HG02763 (cell line): ENCODE measurements at regions not wholly inside any gene's neighbourhood (a gene's known extent, or its start where the extent isn't known, plus 50 kb on each side); places are given as distances from the start of the nearest gene placed in this dataset.
A peak's percentile ranks its signal among the peaks of the same experiment; 100 is the strongest.
"Not testable (repeated sequence)": the region's sequence is repeated elsewhere in the genome, so short reads cannot be mapped to it uniquely, and the experiment has no call there.

Experiments used
- ATAC-seq: cut with Tn5 transposase; IDR thresholded peaks from one replicate; pipeline ENCODE4 v1.9.1; 2021; ENCODE audit warnings: mild to moderate bottlenecking, moderate library complexity; ENCODE audit not compliant: unreplicated experiment

- ATAC-seq, result no peak
These were observed 172.4 kb downstream of the EMP1 start for GRCh38 chr12:13368971-13369370.

DNA sequence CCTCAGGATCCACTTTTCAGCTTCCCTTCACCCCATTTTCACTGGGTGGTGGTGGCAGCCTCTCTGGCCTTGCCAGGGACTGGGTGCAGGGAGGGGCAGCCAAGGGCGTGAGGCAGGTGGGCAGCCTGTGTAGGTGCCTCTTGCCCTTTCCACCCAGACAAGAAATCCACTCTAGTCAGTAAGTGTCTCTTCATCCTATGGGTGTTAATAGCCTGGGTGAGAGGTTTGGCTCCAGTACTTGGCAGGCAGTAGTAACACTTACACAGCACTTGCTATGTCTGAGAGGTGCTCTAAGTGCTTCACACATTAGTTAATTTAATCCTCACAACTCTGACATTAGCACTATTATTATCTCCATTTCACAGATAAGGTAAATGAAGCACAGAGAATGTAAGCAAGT is 171.9 kb downstream of the EMP1 start:
- ATAC-seq, result no peak

- no peak for ATAC-seq
These were observed 171.4 kb downstream of the EMP1 start for GRCh38 chr12:13367973-13368372.

GRCh38 chr12:13365748-13366366 is 169.3 kb downstream of the EMP1 start:
- no peak for ATAC-seq

DNA sequence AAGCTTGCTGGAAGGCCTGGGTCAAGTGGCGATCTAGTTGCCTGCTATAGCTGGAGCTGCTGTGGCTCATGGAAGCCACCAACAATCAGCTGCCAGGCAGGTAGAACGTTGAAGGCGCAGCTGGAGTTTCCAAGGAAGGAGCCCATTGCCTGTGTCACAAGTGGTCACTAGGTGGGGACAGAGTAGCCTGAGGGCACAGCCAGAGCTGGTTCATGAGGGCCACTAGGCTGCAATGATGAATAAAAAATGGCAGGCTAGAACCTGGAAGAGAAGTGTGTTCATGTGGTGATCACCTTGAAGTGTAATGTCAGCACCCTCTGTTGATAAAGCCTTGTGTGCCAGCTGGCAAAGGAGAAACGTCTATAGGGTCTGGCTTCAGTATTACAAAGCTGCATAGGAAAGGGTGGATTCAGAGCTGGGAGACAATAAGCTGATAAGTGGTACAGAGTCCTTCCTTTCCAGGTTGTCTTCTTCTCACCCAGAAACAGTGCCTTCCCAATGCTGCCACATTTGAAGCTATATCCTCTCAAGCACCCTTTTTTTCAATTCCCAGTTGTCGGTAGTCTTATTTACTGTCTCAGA is 165.8 kb downstream of the EMP1 start:
- ATAC-seq, result peak; percentile 88

GRCh38 chr12:13359636-13360035 is 163.1 kb downstream of the EMP1 start:
- no peak for ATAC-seq

- no peak for ATAC-seq
These were observed 161.9 kb downstream of the EMP1 start for GRCh38 chr12:13358391-13358905.

DNA sequence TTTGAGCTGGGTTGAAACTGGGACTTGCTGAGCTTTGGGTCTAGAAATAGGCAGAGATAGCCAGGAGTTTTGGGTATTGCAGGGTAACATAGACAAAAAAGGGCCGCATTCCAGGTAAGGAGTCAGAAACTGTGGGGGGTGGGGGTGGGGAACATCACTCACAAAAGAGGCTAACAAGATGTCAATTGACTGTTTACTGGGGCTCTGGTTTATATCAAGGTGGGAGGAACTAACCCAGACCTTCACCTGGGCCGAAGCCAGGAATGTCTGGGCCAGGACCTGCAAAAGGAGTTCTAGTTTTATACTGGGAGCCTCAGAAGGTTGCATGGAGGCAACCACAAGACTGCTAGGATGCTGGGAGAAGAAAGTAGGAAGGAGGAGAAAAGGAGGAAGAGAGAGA is 154.4 kb downstream of the EMP1 start:
- ATAC-seq, result no peak

- ATAC-seq, result no peak
These were observed 153.9 kb downstream of the EMP1 start for GRCh38 chr12:13350381-13350780.

DNA sequence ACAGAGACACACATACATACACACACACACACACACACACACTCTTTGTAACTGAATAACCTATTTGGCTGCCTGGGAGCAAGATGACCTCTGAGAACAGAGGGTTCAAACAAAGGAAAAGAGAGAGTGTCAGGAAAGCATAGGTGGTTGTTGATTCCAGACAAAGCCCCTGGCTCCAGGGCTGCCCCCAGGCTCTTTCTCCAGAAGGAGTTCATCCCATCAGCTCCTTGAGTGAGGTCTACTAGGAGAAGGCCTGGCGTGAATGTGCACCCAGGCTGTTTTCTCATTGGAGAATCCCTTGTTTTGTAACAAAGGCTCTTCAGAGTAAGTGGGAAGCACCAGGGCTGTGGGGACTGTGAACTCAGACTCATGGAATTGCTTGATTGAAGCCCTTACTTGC is 151.9 kb downstream of the EMP1 start:
- ATAC-seq, result no peak

- no peak for ATAC-seq
These were observed 150.9 kb downstream of the EMP1 start for GRCh38 chr12:13347241-13348043.

GRCh38 chr12:13345722-13346121 is 149.2 kb downstream of the EMP1 start:
- no peak for ATAC-seq

GRCh38 chr12:13343375-13343774 is 146.8 kb downstream of the EMP1 start:
- ATAC-seq, result no peak

DNA sequence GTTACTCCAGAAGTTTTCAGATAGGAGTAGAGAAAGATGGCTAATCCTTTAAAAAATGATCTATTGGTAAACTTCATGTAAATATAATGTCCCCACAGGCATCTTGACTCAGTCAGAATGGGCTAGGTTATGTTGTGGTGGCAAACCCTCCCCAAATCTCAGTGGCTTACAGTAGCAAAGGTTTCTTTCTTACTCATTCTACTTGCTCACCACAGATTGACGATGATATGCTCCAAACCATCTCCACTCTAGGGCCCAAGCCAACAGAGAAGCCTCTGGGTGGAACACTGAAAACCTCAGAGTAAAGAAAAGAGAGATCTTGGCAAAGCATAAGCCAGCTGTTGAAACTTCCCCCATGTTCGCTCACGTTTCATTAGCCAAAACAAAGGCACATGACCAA is 146.4 kb downstream of the EMP1 start:
- ATAC-seq, result no peak

- ATAC-seq, result no peak
These were observed 143.6 kb downstream of the EMP1 start for GRCh38 chr12:13340149-13340548.

- ATAC-seq, result no peak
These were observed 143.0 kb downstream of the EMP1 start for GRCh38 chr12:13339538-13339937.

DNA sequence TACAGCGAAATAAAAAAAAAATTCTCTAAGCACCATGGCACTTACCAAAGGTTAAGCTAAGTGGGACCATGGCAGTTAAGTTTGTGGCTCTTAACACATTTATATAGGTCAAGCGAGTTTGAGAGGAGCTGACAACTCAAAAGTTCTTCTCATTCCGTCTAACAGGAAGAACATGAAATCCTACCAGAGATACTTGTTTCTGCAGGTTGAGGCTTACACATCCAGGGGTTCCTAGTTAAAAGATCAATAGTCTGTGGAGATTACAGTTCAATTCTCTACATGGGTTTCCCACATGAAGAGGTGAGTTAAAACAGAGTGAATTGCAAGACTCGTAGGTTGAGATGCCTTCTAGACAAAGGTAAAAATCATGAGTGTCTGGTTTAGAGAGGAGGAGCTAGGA is 142.6 kb downstream of the EMP1 start:
- no peak for ATAC-seq

- ATAC-seq, result no peak
These were observed 141.3 kb downstream of the EMP1 start for GRCh38 chr12:13337791-13338190.

DNA sequence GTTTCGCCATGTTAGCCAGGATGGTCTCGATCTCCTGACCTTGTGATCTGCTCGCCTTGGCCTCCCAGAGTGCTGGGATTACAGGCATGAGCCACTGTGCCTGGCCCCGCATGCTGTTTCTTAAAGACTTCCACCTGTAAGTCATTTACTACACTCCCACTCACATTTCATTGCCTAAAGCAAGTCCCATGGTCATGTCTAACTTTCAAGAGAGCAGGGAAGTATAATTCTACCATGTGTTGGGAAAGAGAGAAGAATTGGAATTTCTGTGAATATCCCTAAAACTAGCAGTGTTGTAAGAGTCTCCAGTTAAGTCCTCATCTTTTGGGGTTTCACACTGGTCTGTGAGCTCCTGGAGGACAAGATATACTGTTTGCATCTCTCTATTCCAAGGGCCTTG is 139.7 kb downstream of the EMP1 start:
- ATAC-seq, result no peak

DNA sequence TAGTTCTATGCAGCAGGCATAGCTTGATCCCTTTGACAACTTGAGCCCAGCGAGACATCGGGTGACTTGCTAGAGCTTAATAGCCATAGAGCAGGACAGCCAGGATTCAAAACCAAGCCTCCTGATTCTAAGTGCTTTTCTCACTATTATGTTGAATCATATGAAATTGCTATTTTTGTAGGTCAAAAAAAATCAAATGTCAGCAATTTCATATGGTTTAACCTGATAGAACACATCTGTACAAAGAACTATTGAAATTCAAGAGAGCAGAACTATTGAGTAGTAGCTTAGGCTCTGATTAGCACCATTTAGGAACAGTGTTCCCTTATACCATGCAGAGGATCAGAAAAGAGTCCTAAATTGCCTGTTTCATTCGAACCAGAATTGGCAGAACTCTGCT is 132.0 kb downstream of the EMP1 start:
- no peak for ATAC-seq

DNA sequence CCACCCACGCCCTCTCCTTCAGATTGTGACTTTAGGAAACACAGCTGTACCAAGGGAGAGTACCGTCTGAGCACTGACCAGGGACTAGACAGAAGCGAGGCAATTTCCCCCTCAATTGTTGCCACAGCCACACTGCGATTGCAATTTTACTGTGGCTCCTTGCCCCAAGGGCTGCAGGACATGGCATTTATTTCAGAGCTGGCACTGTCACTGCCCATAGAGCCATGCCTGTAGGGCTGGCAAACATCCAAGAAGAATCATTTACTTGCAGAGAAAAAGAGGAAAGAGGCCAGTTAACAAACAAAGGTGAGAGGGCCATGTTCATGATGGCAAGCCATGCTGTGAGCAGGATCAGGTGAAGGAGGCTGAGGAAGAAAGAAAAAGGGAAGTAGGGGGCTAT is 129.6 kb downstream of the EMP1 start:
- ATAC-seq, result no peak

DNA sequence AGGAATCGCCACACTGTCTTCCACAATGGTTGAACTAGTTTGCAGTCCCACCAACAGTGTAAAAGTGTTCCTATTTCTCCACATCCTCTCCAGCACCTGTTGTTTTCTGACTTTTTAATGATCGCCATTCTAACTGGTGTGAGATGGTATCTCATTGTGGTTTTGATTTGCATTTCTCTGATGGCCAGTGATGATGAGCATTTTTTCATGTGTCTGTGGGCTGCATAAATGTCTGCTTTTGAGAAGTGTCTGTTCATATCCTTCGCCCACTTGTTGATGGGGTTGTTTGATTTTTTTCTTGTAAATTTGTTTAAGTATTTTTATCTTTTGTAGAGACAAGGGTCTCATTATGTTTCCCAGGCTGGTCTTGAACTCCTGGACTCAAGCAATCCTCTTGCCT is 128.5 kb downstream of the EMP1 start:
- not testable (repeated sequence) for ATAC-seq
